GM21381 (cell line): ENCODE measurements at regions not wholly inside any gene's neighbourhood (a gene's known extent, or its start where the extent isn't known, plus 50 kb on each side); places are given as distances from the start of the nearest gene placed in this dataset.
"Not testable (repeated sequence)": the region's sequence is repeated elsewhere in the genome, so short reads cannot be mapped to it uniquely, and the experiment has no call there.

Experiments used
- ATAC-seq: cut with Tn5 transposase; IDR thresholded peaks from one replicate; pipeline ENCODE4 v1.9.1; 2021; ENCODE audit warnings: mild to moderate bottlenecking, moderate library complexity; ENCODE audit not compliant: unreplicated experiment

DNA sequence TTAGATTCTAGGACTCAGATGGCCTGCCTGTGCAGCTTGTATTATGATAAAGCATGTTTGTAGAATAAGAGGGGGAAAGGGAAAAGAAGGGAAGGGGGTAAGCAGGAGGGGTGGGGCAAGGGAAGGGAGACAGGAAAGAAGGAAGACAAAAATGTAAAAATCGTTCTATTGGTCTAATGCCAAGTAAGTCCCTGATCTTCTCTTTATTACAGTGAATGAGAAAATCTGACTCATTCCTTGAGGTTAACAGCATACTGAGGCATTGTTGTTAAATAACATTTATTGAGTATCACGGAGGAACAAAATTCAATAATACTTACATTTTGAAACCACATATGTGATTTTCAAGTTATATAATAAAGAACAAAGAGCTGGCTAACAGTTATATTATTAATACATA is 1534.7 kb downstream of the OLFM4 start:
- no peak for ATAC-seq

DNA sequence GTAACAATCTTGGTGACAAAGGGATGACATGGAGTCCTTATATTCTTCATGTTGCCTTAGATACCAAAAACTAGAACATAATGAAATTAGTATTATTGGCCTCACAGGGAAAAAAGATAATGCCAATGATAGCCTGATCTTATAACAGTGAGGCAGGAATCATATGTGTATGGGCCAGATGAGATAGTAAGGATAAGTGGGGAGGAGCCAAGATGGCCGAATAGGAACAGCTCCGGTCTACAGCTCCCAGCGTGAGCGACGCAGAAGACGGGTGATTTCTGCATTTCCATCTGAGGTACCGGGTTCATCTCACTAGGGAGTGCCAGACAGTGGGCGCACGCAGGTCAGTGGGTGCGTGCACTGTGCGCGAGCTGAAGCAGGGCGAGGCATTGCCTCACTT is 1543.4 kb downstream of the OLFM4 start:
- ATAC-seq: not testable (repeated sequence)

DNA sequence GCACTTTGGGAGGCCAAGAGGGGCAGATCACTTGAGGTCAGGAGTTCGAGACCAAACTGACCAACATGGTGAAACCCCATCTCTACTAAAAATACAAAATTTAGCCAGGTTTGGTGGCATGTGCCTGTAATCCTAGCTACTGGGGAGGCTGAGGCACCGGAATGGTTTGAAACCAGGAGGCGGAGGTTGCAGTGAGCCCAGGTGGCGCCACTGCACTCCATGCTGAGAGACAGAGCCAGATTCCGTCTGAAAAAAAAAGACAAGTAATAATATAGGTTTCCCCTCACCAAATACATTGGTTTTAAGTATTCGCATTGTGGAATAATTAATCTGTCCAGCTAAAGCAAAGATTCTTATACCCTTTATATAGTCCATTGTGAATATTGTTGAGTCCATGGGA is 1544.6 kb downstream of the OLFM4 start:
- ATAC-seq: no peak

DNA sequence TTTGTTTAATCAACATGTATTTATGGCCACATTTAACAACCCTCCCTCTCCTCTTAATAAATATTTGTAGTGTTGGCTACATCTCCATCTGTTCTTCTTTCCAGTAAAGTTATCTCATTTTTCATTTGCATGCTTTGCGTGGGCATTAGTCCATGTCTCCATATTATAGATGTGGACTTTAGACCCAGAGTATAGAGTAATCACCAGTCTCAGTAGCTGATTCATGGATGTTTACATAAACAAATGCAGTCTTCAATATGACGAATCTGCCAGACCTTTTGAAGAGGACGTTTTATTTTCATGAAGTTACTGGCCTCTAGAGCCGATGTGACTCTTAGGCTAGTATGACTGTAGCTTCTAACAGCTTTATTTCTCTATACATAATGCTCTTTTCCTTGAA is 1546.2 kb downstream of the OLFM4 start:
- ATAC-seq: no peak

DNA sequence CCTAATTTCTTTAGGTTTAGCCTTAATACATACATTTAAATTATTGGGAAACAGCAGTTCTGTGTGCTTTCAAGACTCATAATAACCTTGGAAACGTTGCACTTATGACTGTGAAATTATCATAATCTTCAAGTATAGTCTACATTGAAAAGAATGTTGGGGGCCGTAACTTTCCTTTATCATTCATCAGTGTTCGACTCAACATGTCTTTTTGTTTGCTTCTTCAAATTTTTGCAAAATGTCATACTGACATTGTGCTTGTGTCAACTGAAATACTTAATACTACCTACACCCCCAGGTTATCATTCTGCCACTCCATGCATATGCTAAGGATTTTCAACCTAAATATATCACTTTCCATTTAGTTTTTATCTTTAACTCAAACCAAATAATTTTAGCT is 1562.9 kb downstream of the OLFM4 start:
- no peak for ATAC-seq

DNA sequence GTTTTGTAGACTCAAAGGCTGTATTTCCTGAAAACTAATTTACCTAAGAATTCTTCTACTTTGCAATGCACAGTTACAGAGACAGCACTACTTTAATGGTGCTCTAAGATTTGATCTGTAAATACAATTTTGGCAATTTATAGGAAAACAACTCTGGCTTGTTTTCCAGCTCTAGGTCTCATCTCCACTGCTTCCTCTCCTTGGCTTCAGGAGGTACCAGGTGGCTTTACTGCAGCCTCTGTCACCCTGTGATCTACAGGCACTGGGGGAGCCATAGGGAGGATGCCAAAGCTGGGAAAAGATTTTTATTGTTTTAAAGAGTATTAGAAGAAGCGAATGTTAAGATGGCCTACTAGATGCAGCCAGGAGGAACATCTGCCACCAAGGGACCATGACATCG is 1563.6 kb downstream of the OLFM4 start:
- no peak for ATAC-seq

DNA sequence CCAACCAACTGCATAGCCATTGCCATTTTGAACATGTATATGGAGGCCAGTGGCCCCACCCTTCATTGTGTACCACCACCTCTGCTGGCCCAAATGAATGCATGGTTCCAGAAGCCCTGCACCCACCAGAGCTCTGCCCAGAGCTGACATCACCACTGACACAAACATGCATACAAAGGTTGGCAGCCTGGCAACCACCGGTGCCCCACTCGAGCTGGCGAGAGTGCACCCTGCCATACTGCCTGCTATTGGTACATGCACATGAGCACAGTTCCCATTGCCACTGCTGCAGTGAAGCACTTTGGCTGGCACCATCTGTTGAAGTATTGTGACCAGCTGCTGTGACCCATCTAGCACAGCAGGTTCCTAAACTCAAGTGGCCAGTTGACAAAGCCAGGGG is 1564.9 kb downstream of the OLFM4 start:
- no peak for ATAC-seq

DNA sequence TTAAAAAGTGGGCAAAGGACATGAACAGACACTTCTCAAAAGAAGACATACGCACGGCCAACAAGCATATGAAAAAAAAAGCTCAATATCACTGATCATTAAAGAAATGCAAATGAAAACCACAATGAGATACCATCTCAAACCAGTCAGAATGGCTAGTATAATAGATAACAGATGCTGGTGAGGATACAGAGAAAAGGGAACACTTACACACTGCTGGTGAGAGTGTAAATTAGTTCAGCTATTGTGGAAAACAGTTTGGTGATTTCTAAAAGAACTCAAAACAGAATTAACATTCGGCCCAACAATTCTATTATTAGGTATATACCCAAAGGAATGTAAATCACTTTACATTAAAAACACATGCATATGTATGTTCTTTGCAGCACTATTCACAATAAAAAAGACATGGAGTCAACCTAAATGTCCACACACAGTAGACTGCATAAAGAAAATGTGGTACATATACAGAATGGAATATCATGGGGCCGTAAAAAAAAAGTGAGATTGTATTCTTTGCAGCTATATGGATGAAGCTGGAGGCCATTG is 1569.0 kb downstream of the OLFM4 start:
- no peak for ATAC-seq

DNA sequence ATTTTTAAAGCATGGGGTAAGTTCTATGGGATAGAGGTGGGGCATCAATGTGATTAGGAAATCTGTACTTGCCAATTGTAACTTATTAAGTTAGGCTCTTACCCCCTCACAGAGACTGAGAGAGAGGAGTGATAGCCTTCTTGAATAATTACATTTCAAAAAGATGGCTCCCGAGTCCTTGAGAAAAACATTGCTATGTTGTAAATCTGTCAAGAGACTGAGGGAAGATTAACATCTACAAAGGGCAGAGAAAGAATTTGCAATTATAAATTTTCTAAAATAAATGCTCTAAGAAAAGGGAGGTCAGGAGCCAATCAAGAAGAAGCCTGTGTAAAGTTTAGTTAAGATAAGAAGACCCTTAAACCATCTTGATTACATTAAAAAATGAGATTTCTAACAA is 1570.8 kb downstream of the OLFM4 start:
- ATAC-seq: no peak

DNA sequence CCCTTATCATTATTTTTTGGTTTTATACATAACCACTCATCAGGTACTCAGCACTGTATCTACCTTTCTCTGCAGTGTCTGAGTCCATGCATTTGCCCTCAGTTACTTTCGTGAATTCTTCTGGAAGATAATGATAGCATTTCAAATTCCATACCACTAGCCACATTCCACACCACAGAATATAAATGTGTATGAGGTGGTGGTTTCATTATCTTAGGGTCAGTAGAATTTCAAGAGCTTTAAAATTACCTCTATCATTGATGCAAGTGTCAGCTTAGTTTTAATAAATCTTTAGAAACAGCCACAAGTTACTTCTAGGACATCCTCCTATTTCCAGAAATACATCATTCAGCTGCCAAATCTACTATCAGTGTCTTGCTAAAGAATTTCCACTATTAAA is 1578.3 kb downstream of the OLFM4 start:
- ATAC-seq: no peak

DNA sequence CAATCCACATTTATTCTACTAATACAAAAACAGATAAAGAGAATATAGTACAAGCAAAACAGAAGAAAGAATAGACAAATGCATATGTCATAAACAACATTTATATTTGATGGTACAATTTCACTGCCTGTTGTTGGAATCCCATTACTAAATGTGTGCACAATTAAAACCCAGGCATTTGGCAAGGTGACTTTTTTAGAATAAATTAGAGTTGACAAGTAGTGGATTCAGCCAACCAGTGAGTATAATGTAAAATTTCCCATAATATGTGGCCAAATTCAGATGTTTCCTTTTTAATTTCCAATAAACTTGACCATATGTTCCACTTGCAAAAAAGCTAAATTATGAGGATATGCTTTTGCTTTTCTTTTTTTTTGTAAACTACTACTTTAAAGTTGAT is 1578.8 kb downstream of the OLFM4 start:
- no peak for ATAC-seq

DNA sequence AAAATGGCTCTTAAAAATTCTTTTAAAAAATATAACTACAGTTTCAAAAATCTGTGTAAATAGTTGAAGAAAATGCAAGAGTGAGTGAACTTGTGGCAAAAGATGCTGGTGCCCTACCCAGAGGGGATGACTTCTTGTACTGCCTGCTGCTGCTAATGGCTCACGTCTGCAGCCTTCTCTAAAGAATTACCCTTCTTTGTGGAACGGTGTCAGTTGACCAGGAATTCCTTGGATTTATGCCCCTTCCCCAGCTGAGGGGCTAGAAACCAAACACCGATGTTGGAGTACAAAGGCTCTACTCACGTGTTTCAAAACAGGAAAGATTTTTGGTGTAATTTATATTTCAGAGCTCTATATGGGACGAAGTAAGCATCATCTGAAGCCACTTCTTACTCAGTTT is 1582.8 kb downstream of the OLFM4 start:
- ATAC-seq: no peak

DNA sequence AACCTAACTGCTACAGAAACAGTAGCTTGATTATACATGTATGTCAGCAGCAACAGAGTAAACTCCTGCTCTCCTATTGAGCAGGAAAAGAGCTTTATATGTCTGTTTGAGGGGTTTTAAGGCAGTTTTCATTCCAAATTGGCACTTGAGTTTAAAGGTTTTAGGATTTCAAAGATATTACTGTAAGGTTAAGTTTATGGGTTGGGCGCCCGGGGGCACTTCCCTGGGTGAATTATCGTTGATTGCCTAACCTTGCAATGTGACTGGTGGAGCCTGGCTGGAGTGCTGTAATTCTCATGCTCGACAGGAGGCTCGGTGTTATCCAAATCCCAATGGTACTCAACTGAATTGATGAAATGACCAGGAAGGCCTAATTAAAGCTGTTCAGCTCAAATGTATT is 1586.1 kb downstream of the OLFM4 start:
- ATAC-seq: no peak

DNA sequence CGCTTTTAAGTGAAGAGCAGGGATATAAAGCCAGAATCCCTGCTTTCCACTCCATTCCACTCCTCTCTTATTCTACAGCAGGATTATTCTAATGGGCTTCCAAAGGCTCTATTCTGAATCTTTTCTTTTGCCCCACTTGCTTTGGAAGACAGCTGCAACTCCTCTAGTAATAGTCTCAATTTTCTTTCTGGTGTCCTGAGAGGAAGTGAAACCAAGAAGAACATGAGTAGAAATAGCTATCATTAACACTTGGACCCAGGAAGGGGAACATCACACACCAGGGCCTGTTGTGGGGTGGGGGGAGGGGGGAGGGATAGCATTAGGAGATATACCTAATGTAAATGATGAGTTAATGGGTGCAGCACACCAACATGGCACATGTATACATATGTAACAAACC is 1597.9 kb downstream of the OLFM4 start:
- ATAC-seq: not testable (repeated sequence)

DNA sequence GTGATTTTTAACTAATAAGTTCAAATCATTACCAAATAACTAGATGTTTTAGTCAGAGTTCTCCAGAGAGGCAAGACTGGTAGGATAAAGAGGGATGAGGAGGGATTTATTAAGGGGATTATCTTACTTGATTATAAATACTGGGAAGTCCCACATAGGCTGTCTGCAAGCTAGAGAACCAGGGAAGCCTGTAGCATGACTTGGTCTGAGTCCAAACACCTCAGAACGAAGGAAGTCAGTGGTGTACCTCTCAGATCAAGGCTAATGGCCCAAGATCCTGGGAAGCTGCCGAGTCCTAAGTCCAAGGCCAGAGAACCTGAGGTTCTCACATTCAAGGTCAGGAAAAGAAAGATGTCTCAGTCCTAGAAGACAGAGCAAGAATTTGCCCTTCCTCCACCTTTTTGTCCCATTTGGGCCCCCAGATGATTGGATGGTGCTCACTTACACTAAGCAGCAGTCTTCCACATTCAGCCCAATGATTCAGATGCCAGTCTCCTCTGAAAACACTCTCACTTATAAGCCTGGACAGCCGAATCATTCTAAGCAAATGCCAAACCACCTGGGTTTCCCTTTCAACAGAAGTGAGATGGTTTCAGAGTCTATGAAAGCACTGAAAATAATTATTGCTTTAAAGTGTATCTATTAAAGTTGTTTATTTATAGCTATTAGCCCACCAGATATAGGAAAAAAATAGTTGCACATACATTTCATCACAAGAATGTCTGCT is 1599.2 kb downstream of the OLFM4 start:
- ATAC-seq: no peak

DNA sequence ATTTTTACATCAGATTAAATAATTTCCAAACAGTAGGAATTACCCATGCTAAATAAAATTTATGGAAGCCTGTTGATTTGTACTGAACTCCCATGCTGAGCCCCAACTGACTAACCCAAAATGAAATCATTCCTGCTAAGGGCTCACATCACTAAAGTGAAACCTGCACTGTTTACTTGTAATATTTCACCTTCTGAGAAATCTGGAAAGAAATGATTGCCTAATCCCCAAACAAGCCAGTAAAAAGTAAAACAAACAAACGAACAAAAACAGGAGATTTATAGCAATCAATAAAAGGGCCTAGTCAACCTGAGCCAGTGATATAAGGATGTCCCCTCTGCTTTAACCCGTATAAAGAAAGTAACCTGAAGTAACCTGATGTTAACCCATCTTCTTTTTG is 1599.8 kb downstream of the OLFM4 start:
- ATAC-seq: no peak

DNA sequence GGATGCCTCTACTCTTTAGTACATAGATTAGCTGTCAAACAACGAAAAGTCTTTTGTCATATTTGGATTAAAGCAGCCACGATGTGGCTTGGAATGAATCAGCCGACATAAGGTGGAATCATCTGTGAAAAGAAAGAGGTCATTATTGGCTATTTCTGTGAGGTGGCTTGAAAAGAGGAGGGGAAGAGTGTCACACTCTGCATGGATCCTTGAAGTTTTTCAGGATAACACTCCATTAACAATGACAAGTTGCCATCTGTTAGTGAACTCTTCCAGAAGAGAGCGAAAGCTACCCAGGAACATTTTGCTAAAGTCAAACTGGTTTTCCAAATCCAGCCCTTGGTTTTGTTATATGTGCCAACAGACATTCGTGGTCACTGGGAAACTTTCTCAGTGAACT is 1604.8 kb downstream of the OLFM4 start:
- no peak for ATAC-seq

DNA sequence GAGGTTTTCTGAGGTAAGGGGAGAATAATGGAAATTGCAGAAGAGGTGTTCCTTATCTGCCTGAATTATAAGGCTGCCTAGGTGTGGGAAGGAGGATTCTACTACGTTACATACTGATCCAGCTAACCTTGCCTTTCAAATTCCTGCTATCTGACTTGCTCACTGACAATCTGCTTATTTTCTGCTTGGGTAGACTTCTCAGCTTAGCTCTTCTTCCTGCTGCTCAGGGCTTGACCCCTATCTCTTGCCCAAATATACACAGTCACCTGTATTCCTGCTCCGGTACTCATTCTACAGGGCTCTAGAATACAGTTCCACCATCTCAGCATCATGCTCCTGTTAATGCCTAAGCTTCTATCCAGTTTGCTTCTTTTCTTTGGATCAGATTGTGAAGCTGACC is 1607.6 kb downstream of the OLFM4 start:
- ATAC-seq: no peak

DNA sequence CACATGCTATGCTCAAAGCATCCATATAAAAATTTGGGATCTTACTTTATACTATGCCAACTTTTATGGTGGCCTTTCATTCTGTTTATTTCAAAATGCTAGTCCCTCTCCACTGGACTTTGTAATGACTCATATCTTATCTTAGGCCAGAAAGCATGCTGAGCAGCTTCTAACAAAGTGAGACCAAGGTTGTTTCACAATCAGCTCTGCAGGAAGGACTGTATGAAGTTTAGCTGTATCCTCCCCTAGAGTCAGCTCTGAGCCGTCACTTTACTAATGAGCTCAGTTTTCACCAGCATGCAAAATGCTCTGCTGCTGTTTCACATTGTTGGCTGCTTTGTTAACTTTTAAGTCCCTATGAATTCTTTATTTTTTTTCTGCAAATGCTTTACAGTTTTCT is 1608.8 kb downstream of the OLFM4 start:
- no peak for ATAC-seq

DNA sequence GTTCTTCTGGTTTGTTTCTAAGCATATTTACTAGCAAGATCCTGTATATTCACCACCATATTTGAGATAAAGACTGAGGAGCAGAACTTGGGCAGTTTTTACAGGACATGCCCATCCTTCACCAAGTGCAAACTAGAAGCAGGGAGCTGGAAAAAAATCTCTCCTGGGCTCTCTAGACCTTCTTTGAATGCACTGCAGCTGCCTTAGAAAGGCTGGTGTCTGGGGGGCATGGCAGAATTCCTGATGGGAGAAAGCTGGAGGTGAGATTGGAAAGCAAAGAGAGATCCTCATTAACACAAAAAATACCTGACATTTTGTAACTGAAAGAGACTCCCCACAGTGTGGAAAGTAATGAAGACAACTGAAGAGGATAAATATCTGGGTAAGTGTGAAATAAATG is 1612.1 kb downstream of the OLFM4 start:
- ATAC-seq: no peak

DNA sequence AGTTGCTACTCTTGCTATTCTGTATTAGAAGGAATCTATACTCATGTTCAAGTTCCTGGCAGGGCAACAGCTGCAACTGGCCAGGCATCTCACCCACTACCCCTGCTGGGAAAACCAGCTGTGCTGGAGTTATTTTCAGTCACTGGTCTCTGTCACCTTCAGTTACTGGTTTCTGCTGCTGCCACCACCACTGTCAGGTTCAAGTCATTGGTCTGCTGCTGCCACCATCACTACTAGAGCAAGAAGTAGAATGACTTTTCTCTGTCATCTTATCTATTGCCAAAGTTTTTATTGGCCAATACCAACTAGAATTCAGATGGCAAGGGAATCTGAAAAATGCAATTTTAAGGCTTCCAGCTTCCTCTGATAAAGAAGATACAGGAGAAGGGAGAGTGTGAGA is 1615.2 kb downstream of the OLFM4 start:
- ATAC-seq: no peak

DNA sequence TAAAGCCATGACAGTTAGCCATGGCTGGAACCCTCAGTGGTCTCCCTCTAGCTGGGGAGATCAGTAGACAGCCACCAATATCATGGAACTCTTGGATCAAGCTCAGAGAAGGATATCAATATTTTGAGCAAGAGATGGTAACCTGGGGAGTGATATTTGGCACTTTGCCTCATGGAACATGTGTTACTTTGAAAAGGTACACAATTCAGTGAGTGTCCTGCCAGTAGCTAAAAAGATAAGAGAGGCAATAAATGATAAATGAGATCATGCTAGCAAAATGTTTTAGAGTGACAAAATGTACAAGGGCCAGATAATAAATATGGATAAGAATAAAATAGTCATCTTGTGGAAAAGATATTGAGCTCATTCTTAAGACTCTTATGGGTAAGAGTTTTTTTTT is 1618.7 kb downstream of the OLFM4 start:
- no peak for ATAC-seq

DNA sequence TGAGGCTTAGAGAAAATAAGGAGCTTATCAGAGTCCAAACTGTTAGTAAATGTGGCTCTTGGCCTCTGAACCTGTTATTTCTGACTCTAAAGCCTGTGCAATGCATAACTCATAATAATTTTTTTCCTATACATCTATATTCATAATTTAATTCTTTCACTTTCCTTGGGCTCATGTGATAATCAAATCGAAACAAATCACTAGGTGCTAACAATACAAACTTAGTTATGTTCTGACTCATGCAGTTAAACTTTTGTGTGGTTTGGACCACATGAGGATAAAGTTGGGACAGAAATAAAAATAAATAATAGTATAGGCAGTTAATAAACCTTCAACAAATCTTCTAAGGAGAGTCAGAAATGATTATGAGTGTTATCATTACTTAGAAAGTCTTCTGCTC is 1629.0 kb downstream of the OLFM4 start:
- no peak for ATAC-seq
